ENCODE measurements at regions not wholly inside any gene's neighbourhood (a gene's known extent, or its start where the extent isn't known, plus 50 kb on each side); places are given as distances from the start of the nearest gene placed in this dataset.

- TF ChIP-seq CTCF (IDR thresholded peaks at IDR 0.05): no peak
- no peak for TF ChIP-seq POLR2A (IDR thresholded peaks at IDR 0.05)
These were observed 286.4 kb downstream of the TXNL1 start for GRCh38 chr18:56351911-56352500.
